Endothelial cell (in vitro differentiated cells): ENCODE measurements at regions not wholly inside any gene's neighbourhood (a gene's known extent, or its start where the extent isn't known, plus 50 kb on each side); places are given as distances from the start of the nearest gene placed in this dataset.

Experiments used
- DNase-seq: peaks from one replicate; pipeline ENCODE4 v3.0.0; 2021; ENCODE audit warnings: low spot score
- H3K27ac Mint-ChIP-seq: one replicate; pipeline ENCODE4 v1.8.0; 2021; ENCODE audit warnings: mixed read lengths, inconsistent platforms; ENCODE audit not compliant: unreplicated experiment
- H3K27me3 Mint-ChIP-seq: one replicate; pipeline ENCODE4 v1.8.0; 2021; ENCODE audit warnings: mild to moderate bottlenecking, moderate library complexity, mixed read lengths, inconsistent platforms; ENCODE audit not compliant: unreplicated experiment
- H3K36me3 Mint-ChIP-seq: one replicate; pipeline ENCODE4 v1.8.0; 2021; ENCODE audit warnings: mild to moderate bottlenecking, low read depth, mixed read lengths, inconsistent platforms; ENCODE audit not compliant: unreplicated experiment
- H3K4me1 Mint-ChIP-seq: one replicate; pipeline ENCODE4 v1.8.0; 2021; ENCODE audit warnings: mild to moderate bottlenecking, mixed read lengths, inconsistent platforms; ENCODE audit not compliant: unreplicated experiment
- H3K4me3 Mint-ChIP-seq: one replicate; pipeline ENCODE4 v1.8.0; 2021; ENCODE audit warnings: mild to moderate bottlenecking, mixed read lengths, inconsistent platforms; ENCODE audit not compliant: unreplicated experiment
- H3K9me3 Mint-ChIP-seq: one replicate; pipeline ENCODE4 v1.8.0; 2021; ENCODE audit warnings: mixed read lengths, inconsistent platforms; ENCODE audit not compliant: unreplicated experiment
- TF ChIP-seq, protein P1 (sequence below): fragments of 200-600 bp; sonication (generic); IDR thresholded peaks from one replicate; pipeline ENCODE4 v1.5.0; 2021; ENCODE audit warnings: antibody characterized with exemption; ENCODE audit not compliant: unreplicated experiment

DNA sequence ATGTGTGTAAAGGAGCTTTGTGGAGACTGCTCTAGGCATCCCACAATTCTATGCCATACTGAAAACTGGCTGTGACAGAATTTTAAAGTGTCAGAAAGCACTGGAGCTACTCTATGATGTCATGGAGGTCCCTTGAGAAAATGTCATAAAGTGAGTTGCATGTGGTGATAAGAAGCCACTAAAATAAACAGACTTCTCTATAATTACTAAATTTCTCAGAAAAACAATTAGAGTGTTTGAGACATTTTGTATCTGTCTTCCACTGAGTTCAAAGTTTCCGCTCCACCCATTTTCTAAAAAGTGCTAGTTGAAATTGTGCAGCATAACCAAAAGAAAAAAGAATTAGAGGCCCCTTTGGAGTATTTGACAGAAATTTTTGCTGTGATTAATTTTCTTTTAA is 603.9 kb downstream of the KCNJ2 start:
- H3K27ac Mint-ChIP-seq: no peak overlapping the region
- H3K4me1 Mint-ChIP-seq: no peaks in the 10 kb centered on the region
- TF ChIP-seq, protein P1, sequence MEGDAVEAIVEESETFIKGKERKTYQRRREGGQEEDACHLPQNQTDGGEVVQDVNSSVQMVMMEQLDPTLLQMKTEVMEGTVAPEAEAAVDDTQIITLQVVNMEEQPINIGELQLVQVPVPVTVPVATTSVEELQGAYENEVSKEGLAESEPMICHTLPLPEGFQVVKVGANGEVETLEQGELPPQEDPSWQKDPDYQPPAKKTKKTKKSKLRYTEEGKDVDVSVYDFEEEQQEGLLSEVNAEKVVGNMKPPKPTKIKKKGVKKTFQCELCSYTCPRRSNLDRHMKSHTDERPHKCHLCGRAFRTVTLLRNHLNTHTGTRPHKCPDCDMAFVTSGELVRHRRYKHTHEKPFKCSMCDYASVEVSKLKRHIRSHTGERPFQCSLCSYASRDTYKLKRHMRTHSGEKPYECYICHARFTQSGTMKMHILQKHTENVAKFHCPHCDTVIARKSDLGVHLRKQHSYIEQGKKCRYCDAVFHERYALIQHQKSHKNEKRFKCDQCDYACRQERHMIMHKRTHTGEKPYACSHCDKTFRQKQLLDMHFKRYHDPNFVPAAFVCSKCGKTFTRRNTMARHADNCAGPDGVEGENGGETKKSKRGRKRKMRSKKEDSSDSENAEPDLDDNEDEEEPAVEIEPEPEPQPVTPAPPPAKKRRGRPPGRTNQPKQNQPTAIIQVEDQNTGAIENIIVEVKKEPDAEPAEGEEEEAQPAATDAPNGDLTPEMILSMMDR: no peak
- H3K9me3 Mint-ChIP-seq: no peaks in the 10 kb centered on the region
- H3K4me3 Mint-ChIP-seq: no peak overlapping the region
- no peaks in the 10 kb centered on the region for H3K36me3 Mint-ChIP-seq
- no peak for DNase-seq
- no peaks in the 10 kb centered on the region for H3K27me3 Mint-ChIP-seq

- no peak overlapping the region for H3K4me3 Mint-ChIP-seq
- H3K9me3 Mint-ChIP-seq: no peaks in the 10 kb centered on the region
- H3K36me3 Mint-ChIP-seq: no peaks in the 10 kb centered on the region
- no peaks in the 10 kb centered on the region for H3K4me1 Mint-ChIP-seq
- H3K27ac Mint-ChIP-seq: no peak overlapping the region
- TF ChIP-seq, protein P1: no peak
- DNase-seq: no peak
- peaks cover under 1% of the 10 kb centered on the region for H3K27me3 Mint-ChIP-seq
Observed at GRCh38 chr17:70774339-70775117, 605.2 kb downstream of the KCNJ2 start.

DNA sequence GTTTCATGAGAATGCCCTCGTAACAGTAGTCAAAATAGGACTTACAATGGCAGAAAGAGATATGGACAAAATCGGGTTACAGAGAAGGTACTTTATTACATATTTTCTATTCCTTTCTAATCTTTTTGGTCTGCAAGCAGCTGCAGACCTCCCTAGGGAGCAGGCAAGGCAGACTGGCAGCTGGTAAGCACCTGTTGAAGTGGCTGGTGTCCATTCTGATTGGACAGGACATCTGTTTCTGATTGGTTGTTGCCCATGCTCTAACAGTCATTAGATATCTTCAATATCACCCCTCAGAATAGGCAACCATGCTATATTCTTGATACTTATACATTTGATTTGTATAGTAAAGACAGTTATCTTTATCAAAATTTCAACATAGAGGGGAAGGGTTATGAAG is 606.3 kb downstream of the KCNJ2 start:
- Mint-ChIP-seq H3K27me3 (peaks cover 2% of the 10 kb centered on the region), H3K36me3 (no peaks in the 10 kb centered on the region), H3K27ac (no peak overlapping the region), H3K9me3 (no peaks in the 10 kb centered on the region), H3K4me1 (no peaks in the 10 kb centered on the region), H3K4me3 (no peak overlapping the region)
- TF ChIP-seq, protein P1: no peak
- DNase-seq: no peak

- Mint-ChIP-seq H3K27ac (no peak overlapping the region), H3K27me3 (peaks cover 2% of the 10 kb centered on the region), H3K4me3 (no peak overlapping the region), H3K9me3 (no peaks in the 10 kb centered on the region), H3K36me3 (no peaks in the 10 kb centered on the region), H3K4me1 (no peaks in the 10 kb centered on the region)
- no peak for DNase-seq
- TF ChIP-seq, protein P1: no peak
Observed at GRCh38 chr17:70776441-70776840, 607.1 kb downstream of the KCNJ2 start.

- Mint-ChIP-seq H3K9me3 (no peaks in the 10 kb centered on the region), H3K4me3 (no peak overlapping the region), H3K27ac (no peak overlapping the region), H3K27me3 (peaks cover 2% of the 10 kb centered on the region), H3K4me1 (no peaks in the 10 kb centered on the region), H3K36me3 (no peaks in the 10 kb centered on the region)
- no peak for DNase-seq
- TF ChIP-seq, protein P1: no peak
Observed at GRCh38 chr17:70780031-70780430, 610.7 kb downstream of the KCNJ2 start.
